WTC11 (cell line): ENCODE measurements at regions not wholly inside any gene's neighbourhood (a gene's known extent, or its start where the extent isn't known, plus 50 kb on each side); places are given as distances from the start of the nearest gene placed in this dataset.

Experiments used
- JUN ChIP-seq: sonication (generic); formaldehyde crosslinking; IDR thresholded peaks from 2 replicates; pipeline ENCODE4 v1.8.0; 2023; ENCODE audit warnings: mild to moderate bottlenecking, missing genetic modification reagents
- OVOL2 ChIP-seq: fragments of 250-450 bp; sonication (Bioruptor Pico); IDR thresholded peaks from 2 replicates; pipeline ENCODE4 v1.9.0; 2021; ENCODE audit warnings: mild to moderate bottlenecking, borderline replicate concordance
- SP1 ChIP-seq: sonication (generic); formaldehyde crosslinking; conservative IDR thresholded peaks from 2 replicates; pipeline ENCODE4 v1.8.1; 2022; ENCODE audit warnings: missing genetic modification reagents
- TEAD4 ChIP-seq: sonication (generic); formaldehyde crosslinking; IDR thresholded peaks from 2 replicates; pipeline ENCODE4 v1.8.0; 2022; ENCODE audit warnings: mild to moderate bottlenecking, missing genetic modification reagents
- ZNF396 ChIP-seq: fragments of 250-450 bp; sonication (Bioruptor Pico); IDR thresholded peaks from 2 replicates; pipeline ENCODE4 v1.8.0; 2021; ENCODE audit warnings: mild to moderate bottlenecking, moderate library complexity, borderline replicate concordance
- TF ChIP-seq, protein P1 (sequence below): fragments of 200-600 bp; IDR thresholded peaks from 2 replicates; pipeline ENCODE4 v1.8.0; 2022; ENCODE audit warnings: antibody characterized with exemption
- TF ChIP-seq, protein P2 (sequence below): sonication (generic); formaldehyde crosslinking; IDR thresholded peaks from 2 replicates; pipeline ENCODE4 v1.8.0; 2023; ENCODE audit warnings: mild to moderate bottlenecking, missing genetic modification reagents
- TF ChIP-seq, protein P3 (sequence below): sonication (generic); formaldehyde crosslinking; IDR thresholded peaks from 2 replicates; pipeline ENCODE4 v1.8.0; 2022; ENCODE audit warnings: mild to moderate bottlenecking, missing genetic modification reagents
- TF ChIP-seq, protein P4 (sequence below): sonication (generic); formaldehyde crosslinking; IDR thresholded peaks from 2 replicates; pipeline ENCODE4 v1.8.0; 2023; ENCODE audit warnings: missing genetic modification reagents
- TF ChIP-seq, protein P5 (sequence below): fragments of 250-450 bp; sonication (Bioruptor Pico); IDR thresholded peaks from 2 replicates; pipeline ENCODE4 v2.1.2; 2022; ENCODE audit warnings: mild to moderate bottlenecking, moderate library complexity
- TF ChIP-seq, protein P6 (sequence below): sonication (generic); formaldehyde crosslinking; IDR thresholded peaks from 2 replicates; pipeline ENCODE4 v1.8.1; 2022; ENCODE audit warnings: low read depth, missing genetic modification reagents, borderline replicate concordance

DNA sequence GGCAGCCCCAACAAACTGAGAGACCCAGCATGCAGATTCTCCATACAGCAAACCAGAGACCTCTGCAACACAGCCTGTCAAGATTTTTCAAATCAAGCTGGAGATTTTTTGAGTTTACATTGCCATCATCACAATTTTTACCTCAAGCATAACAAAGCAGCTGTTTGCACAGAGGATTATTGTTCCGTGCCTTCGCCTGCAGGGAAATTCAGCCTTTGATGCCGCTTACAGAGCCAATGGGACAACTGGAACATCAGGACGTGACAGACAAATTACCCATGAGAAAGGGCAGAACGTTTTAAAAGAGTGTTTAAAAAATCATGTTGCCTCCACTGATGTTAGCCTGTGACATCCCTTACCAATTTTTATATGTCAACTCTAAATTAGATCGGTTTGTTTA, 363.7 kb downstream of the FBXW7 start:
- TF ChIP-seq TEAD4 (CRISPR knock-in tag): no peak
- TF ChIP-seq, protein P1, sequence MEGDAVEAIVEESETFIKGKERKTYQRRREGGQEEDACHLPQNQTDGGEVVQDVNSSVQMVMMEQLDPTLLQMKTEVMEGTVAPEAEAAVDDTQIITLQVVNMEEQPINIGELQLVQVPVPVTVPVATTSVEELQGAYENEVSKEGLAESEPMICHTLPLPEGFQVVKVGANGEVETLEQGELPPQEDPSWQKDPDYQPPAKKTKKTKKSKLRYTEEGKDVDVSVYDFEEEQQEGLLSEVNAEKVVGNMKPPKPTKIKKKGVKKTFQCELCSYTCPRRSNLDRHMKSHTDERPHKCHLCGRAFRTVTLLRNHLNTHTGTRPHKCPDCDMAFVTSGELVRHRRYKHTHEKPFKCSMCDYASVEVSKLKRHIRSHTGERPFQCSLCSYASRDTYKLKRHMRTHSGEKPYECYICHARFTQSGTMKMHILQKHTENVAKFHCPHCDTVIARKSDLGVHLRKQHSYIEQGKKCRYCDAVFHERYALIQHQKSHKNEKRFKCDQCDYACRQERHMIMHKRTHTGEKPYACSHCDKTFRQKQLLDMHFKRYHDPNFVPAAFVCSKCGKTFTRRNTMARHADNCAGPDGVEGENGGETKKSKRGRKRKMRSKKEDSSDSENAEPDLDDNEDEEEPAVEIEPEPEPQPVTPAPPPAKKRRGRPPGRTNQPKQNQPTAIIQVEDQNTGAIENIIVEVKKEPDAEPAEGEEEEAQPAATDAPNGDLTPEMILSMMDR: no peak
- TF ChIP-seq ZNF396 (CRISPR knock-in tag): no peak
- TF ChIP-seq, protein P2, sequence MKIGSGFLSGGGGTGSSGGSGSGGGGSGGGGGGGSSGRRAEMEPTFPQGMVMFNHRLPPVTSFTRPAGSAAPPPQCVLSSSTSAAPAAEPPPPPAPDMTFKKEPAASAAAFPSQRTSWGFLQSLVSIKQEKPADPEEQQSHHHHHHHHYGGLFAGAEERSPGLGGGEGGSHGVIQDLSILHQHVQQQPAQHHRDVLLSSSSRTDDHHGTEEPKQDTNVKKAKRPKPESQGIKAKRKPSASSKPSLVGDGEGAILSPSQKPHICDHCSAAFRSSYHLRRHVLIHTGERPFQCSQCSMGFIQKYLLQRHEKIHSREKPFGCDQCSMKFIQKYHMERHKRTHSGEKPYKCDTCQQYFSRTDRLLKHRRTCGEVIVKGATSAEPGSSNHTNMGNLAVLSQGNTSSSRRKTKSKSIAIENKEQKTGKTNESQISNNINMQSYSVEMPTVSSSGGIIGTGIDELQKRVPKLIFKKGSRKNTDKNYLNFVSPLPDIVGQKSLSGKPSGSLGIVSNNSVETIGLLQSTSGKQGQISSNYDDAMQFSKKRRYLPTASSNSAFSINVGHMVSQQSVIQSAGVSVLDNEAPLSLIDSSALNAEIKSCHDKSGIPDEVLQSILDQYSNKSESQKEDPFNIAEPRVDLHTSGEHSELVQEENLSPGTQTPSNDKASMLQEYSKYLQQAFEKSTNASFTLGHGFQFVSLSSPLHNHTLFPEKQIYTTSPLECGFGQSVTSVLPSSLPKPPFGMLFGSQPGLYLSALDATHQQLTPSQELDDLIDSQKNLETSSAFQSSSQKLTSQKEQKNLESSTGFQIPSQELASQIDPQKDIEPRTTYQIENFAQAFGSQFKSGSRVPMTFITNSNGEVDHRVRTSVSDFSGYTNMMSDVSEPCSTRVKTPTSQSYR: no peak
- TF ChIP-seq, protein P3, sequence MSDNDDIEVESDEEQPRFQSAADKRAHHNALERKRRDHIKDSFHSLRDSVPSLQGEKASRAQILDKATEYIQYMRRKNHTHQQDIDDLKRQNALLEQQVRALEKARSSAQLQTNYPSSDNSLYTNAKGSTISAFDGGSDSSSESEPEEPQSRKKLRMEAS (CRISPR knock-in tag): no peak
- TF ChIP-seq, protein P4, sequence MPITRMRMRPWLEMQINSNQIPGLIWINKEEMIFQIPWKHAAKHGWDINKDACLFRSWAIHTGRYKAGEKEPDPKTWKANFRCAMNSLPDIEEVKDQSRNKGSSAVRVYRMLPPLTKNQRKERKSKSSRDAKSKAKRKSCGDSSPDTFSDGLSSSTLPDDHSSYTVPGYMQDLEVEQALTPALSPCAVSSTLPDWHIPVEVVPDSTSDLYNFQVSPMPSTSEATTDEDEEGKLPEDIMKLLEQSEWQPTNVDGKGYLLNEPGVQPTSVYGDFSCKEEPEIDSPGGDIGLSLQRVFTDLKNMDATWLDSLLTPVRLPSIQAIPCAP: no peak
- TF ChIP-seq SP1 (CRISPR knock-in tag): no peak
- TF ChIP-seq OVOL2 (CRISPR knock-in tag): no peak
- TF ChIP-seq, protein P5, sequence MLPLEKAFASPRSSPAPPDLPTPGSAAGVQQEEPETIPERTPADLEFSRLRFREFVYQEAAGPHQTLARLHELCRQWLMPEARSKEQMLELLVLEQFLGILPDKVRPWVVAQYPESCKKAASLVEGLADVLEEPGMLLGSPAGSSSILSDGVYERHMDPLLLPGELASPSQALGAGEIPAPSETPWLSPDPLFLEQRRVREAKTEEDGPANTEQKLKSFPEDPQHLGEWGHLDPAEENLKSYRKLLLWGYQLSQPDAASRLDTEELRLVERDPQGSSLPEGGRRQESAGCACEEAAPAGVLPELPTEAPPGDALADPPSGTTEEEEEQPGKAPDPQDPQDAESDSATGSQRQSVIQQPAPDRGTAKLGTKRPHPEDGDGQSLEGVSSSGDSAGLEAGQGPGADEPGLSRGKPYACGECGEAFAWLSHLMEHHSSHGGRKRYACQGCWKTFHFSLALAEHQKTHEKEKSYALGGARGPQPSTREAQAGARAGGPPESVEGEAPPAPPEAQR: no peak
- no peak for TF ChIP-seq JUN
- TF ChIP-seq, protein P6, sequence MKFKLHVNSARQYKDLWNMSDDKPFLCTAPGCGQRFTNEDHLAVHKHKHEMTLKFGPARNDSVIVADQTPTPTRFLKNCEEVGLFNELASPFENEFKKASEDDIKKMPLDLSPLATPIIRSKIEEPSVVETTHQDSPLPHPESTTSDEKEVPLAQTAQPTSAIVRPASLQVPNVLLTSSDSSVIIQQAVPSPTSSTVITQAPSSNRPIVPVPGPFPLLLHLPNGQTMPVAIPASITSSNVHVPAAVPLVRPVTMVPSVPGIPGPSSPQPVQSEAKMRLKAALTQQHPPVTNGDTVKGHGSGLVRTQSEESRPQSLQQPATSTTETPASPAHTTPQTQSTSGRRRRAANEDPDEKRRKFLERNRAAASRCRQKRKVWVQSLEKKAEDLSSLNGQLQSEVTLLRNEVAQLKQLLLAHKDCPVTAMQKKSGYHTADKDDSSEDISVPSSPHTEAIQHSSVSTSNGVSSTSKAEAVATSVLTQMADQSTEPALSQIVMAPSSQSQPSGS (CRISPR knock-in tag): no peak
